Gastroesophageal sphincter (tissue), 3 donors: ENCODE measurements at regions not wholly inside any gene's neighbourhood (a gene's known extent, or its start where the extent isn't known, plus 50 kb on each side); places are given as distances from the start of the nearest gene placed in this dataset.

Source experiments
- CTCF ChIP-seq, 4 experiments: fragments of 200-600 bp in 2 of 4; fragments of 450-650 bp in 2 of 4; sonication (generic) in 1 of 4; IDR thresholded peaks; one replicate each; pipeline ENCODE4 v1.5.1; 2017 to 2019; ENCODE audit warnings: antibody characterized with exemption in 4 of 4, mild to moderate bottlenecking in 2 of 4, moderate library complexity in 2 of 4
- POLR2A ChIP-seq, 2 donors: fragments of 450-650 bp; IDR thresholded peaks; one replicate each; pipeline ENCODE4 v1.6.1; 2017; ENCODE audit warnings: antibody characterized with exemption in 2 of 2, mild to moderate bottlenecking in 2 of 2, moderate library complexity in 1 of 2

GRCh38 chr2:226524381-226524843, 275.2 kb downstream of the IRS1 start:
- TF ChIP-seq POLR2A (IDR thresholded peaks at IDR 0.05) (no peak), CTCF (IDR thresholded peaks at IDR 0.05) (no peak)
